ENCODE measurements at regions not wholly inside any gene's neighbourhood (a gene's known extent, or its start where the extent isn't known, plus 50 kb on each side); places are given as distances from the start of the nearest gene placed in this dataset.

DNA sequence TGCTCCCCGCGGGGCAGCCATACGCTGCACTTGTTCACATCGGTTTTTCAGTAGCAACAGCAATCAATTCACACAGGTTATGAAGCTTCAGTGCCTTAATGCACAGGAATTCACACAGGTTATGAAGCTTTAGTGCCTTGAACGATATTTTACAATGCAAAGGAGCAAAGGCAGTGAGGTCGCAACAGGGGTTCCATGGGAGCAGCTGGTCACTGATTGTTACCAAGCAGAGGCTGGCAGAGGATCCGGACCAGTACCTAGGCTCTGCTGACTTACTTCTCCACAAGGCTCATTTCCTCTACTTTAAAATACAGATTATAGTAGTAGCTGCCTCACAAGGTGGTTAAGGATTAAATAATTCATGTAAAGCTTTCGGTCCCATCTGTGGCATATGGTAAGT lies 95.2 kb upstream of the ODAD2 start:
- TF ChIP-seq, protein P1, sequence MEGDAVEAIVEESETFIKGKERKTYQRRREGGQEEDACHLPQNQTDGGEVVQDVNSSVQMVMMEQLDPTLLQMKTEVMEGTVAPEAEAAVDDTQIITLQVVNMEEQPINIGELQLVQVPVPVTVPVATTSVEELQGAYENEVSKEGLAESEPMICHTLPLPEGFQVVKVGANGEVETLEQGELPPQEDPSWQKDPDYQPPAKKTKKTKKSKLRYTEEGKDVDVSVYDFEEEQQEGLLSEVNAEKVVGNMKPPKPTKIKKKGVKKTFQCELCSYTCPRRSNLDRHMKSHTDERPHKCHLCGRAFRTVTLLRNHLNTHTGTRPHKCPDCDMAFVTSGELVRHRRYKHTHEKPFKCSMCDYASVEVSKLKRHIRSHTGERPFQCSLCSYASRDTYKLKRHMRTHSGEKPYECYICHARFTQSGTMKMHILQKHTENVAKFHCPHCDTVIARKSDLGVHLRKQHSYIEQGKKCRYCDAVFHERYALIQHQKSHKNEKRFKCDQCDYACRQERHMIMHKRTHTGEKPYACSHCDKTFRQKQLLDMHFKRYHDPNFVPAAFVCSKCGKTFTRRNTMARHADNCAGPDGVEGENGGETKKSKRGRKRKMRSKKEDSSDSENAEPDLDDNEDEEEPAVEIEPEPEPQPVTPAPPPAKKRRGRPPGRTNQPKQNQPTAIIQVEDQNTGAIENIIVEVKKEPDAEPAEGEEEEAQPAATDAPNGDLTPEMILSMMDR (IDR thresholded peaks at IDR 0.05; ENCODE audit: low read depth, low read length, missing input control), result no peak
- TF ChIP-seq SP1 (IDR thresholded peaks at IDR 0.05), result no peak
- no peak for TF ChIP-seq RAD21 (IDR thresholded peaks at IDR 0.05)

All from liver (tissue), 3 donors.